CD4-positive, alpha-beta T cell treated with Interleukin-6 for 4 hours (primary cell): ENCODE measurements at regions not wholly inside any gene's neighbourhood (a gene's known extent, or its start where the extent isn't known, plus 50 kb on each side); places are given as distances from the start of the nearest gene placed in this dataset.

Experiments used
- DNase-seq: peaks from one replicate; pipeline ENCODE4 v3.0.0-alpha.2; 2020; ENCODE audit warnings: mixed read lengths

- no peak for DNase-seq
Observed at GRCh38 chr4:16993956-16994840, 95.8 kb upstream of the LDB2 start.

- no peak for DNase-seq
Observed at GRCh38 chr4:16992566-16993225, 94.3 kb upstream of the LDB2 start.

DNA sequence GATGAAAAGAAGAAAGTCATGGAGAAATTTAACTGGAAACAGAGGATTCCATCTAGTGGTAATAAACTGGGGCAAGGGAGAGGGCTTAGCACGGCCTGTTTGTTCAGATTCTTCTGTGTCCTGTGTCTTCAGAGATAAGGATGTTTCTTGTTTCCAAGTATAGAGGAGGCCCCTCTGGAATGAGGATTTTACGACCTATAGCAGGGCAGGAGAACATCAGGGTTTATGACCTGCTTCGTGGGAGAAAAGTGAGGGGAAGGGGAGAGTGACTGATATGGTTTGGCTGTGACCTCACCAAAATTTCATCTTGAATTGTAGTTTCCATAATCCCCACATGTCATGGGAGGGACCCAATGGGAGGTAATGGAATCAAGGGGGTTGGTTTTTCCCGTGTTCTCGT is 93.0 kb upstream of the LDB2 start:
- no peak for DNase-seq

DNA sequence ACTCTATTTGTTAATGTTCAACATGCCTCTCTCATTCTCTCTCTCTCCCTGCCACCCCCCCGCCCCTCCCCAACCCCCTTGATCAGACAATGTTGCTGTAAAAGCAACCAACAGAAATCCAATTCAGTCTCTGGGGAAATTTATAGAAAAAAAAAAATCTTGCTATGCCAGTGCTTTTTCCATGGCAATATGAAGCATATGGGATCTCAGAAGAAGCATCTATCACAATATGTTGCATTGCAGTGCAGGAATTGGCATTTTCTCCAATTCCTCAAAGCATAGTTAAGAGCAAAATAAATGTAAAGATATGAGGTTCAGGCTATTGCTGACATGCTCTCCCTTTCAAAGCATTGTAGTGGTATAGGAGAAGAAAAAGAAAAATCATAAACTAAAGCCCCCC is 90.9 kb upstream of the LDB2 start:
- DNase-seq, result no peak

- DNase-seq, result no peak
Observed at GRCh38 chr4:16988814-16989213, 90.4 kb upstream of the LDB2 start.

GRCh38 chr4:16977081-16977480 is 78.6 kb upstream of the LDB2 start:
- no peak for DNase-seq

DNA sequence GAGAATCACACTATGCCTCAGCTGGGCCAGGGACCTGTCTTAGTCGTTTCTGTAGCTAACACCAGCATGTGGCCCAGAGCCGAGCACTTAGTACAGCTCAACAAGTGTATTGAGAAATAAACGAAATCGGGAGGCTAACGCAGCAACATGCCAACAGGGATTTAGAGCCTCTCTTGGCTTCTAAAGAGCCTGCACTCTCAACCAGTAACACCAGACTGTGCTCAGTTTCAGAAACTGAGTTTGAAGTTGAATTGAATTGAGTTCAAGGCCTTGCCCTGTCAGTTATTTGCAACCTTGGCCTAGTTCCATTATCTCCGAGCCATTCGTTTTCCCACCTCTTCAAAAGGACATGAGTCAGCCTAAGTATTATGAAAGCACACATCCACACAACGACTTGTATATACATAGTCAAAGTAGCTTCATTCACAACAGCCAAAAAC is 71.3 kb upstream of the LDB2 start:
- DNase-seq, result no peak

DNA sequence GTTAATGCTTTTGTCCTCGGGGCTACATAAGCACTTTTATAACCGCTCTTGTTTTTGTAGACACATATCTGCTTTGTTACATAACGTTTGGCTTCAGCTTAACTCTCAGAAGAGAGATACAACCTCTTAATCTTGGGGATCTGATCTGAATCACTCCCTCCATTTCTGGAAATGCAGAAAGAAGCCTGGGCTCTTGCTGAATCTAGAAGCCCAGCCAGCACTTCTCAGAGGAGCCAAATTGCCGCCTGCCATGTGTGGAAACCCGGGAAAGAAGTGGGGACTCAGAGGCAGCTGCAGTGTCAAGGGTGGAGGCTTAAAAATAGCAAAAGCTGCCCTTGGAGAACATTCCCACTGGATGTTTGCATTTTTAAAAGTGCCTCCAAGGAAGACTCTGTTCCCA is 69.3 kb upstream of the LDB2 start:
- DNase-seq, result no peak

GRCh38 chr4:16959305-16959704 is 60.9 kb upstream of the LDB2 start:
- DNase-seq, result no peak

DNA sequence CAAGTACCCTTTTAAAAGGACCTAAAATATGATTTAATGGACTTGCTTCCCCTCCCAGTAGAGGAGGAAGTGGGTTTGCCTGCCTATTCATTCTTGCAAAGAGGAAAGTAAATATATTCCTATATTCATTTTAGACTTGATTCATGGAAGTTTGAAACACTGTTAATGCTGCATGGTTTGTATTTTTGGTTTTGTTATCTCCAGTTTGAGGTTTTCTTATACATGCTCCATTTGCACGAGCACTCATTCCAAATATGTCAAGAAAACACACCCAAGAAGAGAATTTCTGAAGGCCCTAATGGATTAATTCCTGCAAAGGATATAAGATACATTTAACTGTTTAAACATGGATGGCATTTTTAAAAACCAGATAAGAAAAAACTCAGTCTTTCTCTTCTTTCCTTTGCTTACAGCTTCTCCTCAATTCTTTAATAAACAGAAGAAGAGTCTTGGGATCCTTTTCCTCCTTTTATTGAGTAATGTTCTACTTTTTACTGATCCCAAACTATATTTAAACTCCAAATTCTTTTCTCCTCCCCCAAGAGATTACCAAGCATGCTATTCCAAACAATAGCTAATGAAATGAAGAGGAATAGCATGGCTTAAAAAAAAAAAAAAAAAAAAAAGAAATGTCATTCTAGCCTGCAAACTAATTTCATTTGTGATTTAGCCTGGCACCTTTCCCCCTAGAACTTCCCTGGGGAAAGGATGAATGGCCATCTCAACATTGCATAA is 54.6 kb upstream of the LDB2 start:
- DNase-seq, result no peak

- DNase-seq, result no peak
Observed at GRCh38 chr4:16952462-16952871, 54.0 kb upstream of the LDB2 start.
